Suppressor macrophage treated with lipopolysaccharide for 4 hours (primary cell): ENCODE measurements at regions not wholly inside any gene's neighbourhood (a gene's known extent, or its start where the extent isn't known, plus 50 kb on each side); places are given as distances from the start of the nearest gene placed in this dataset.
"Not testable (repeated sequence)": the region's sequence is repeated elsewhere in the genome, so short reads cannot be mapped to it uniquely, and the experiment has no call there.

ENCODE experiments used
- DNase-seq: peaks from one replicate; pipeline ENCODE4 v3.0.0-alpha.2; 2020

GRCh38 chr17:77786740-77787505, 171.6 kb upstream of the TNRC6C start:
- no peak for DNase-seq

GRCh38 chr17:77790143-77790829, 168.2 kb upstream of the TNRC6C start:
- DNase-seq, result no peak

GRCh38 chr17:77792626-77793025, 165.9 kb upstream of the TNRC6C start:
- no peak for DNase-seq

GRCh38 chr17:77793146-77793970, 165.1 kb upstream of the TNRC6C start:
- no peak for DNase-seq

GRCh38 chr17:77793971-77794235, 164.6 kb upstream of the TNRC6C start:
- DNase-seq, result no peak

GRCh38 chr17:77794846-77795245, 163.7 kb upstream of the TNRC6C start:
- DNase-seq, result no peak

GRCh38 chr17:77795685-77796084, 162.8 kb upstream of the TNRC6C start:
- no peak for DNase-seq

GRCh38 chr17:77796176-77796860, 162.2 kb upstream of the TNRC6C start:
- no peak for DNase-seq

- DNase-seq, result no peak
Observed at GRCh38 chr17:77798031-77798430, 160.5 kb upstream of the TNRC6C start.

GRCh38 chr17:77798481-77798880, 160.0 kb upstream of the TNRC6C start:
- DNase-seq, result no peak

- DNase-seq, result no peak
Observed at GRCh38 chr17:77800816-77801215, 157.7 kb upstream of the TNRC6C start.

- DNase-seq, result no peak
Observed at GRCh38 chr17:77801545-77802332, 156.8 kb upstream of the TNRC6C start.

GRCh38 chr17:77802333-77802615, 156.2 kb upstream of the TNRC6C start:
- no peak for DNase-seq

GRCh38 chr17:77802811-77803220, 155.7 kb upstream of the TNRC6C start:
- no peak for DNase-seq

GRCh38 chr17:77803726-77804125, 154.8 kb upstream of the TNRC6C start:
- DNase-seq, result no peak

- DNase-seq, result no peak
Observed at GRCh38 chr17:77804796-77805426, 153.6 kb upstream of the TNRC6C start.

GRCh38 chr17:77805970-77806369, 152.5 kb upstream of the TNRC6C start:
- DNase-seq, result not testable (repeated sequence)

- DNase-seq, result no peak
Observed at GRCh38 chr17:77807051-77807745, 151.3 kb upstream of the TNRC6C start.

- DNase-seq, result no peak
Observed at GRCh38 chr17:77807746-77808441, 150.6 kb upstream of the TNRC6C start.

GRCh38 chr17:77808686-77809425, 149.6 kb upstream of the TNRC6C start:
- no peak for DNase-seq
